Esophagus squamous epithelium (tissue), 4 donors: ENCODE measurements at regions not wholly inside any gene's neighbourhood (a gene's known extent, or its start where the extent isn't known, plus 50 kb on each side); places are given as distances from the start of the nearest gene placed in this dataset.

ENCODE experiments used
- CTCF ChIP-seq, 6 experiments: fragments of 450-650 bp in 4 of 6; fragments of 200-600 bp in 2 of 6; sonication (generic) in 2 of 6; IDR thresholded peaks; one replicate each; pipeline ENCODE4 v1.5.1; 2016 to 2019; ENCODE audit warnings: antibody characterized with exemption in 6 of 6, mild to moderate bottlenecking in 4 of 6, moderate library complexity in 4 of 6
- POLR2A ChIP-seq, 4 donors: fragments of 450-650 bp; IDR thresholded peaks; one replicate each; pipeline ENCODE4 v1.6.1; 2017; ENCODE audit warnings: antibody characterized with exemption in 4 of 4, mild to moderate bottlenecking in 4 of 4, moderate library complexity in 3 of 4

GRCh38 chr12:71268598-71269280 lies 110.9 kb upstream of the TSPAN8 start:
- TF ChIP-seq CTCF (IDR thresholded peaks at IDR 0.05) (no peak), POLR2A (IDR thresholded peaks at IDR 0.05) (no peak)
